ENCODE measurements at regions not wholly inside any gene's neighbourhood (a gene's known extent, or its start where the extent isn't known, plus 50 kb on each side); places are given as distances from the start of the nearest gene placed in this dataset.

DNA sequence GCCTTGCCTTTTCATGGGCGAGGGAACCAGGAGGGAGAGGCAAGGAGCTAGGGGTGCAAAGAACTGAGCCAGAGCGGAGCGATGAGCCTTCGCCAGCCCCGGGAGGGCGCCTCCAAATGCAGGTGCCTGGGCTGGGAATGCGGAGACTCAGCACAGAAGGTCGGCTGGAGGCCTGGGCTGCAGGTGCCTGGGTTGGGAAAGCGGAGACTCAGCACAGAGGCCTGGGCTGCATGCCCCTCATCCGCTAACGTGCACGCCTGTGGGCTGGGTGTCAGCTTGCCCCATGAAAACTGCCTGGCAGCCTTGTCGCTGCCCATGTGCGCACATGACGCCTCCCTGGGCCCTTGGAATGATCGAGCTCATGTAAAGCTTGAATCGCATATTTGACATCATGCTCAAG is 51.8 kb downstream of the POM121L12 start:
- TF ChIP-seq ESRRA (IDR thresholded peaks at IDR 0.05; ENCODE audit: borderline replicate concordance, low read length) (no peak), CBX2 (IDR thresholded peaks at IDR 0.05; ENCODE audit: borderline replicate concordance, low read depth) (no peak), POLR2AphosphoS2 (conservative IDR thresholded peaks at IDR 0.05; ENCODE audit: low read length) (no peak), CHD2 (IDR thresholded peaks at IDR 0.05; ENCODE audit: low read length, partially characterized antibody) (no peak), HOXB5 (CRISPR knock-in tag; IDR thresholded peaks at IDR 0.05) (no peak), SREBF2 (IDR thresholded peaks at IDR 0.05) (no peak), MYC (IDR thresholded peaks at IDR 0.05; ENCODE audit: borderline replicate concordance, low read length) (no peak), EP300 (IDR thresholded peaks at IDR 0.05) (no peak), GATA3 (IDR thresholded peaks at IDR 0.05; ENCODE audit: borderline replicate concordance) (no peak), EHF (CRISPR knock-in tag; IDR thresholded peaks at IDR 0.05) (no peak), EHMT2 (IDR thresholded peaks at IDR 0.05; ENCODE audit: low read depth) (no peak), NFE2L2 (conservative IDR thresholded peaks at IDR 0.05; ENCODE audit: low read length) (no peak), TP53 (CRISPR knock-in tag; IDR thresholded peaks at IDR 0.05) (no peak)
- TF ChIP-seq, protein P1, sequence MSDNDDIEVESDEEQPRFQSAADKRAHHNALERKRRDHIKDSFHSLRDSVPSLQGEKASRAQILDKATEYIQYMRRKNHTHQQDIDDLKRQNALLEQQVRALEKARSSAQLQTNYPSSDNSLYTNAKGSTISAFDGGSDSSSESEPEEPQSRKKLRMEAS (IDR thresholded peaks at IDR 0.05) = no peak
- TF ChIP-seq, protein P2, sequence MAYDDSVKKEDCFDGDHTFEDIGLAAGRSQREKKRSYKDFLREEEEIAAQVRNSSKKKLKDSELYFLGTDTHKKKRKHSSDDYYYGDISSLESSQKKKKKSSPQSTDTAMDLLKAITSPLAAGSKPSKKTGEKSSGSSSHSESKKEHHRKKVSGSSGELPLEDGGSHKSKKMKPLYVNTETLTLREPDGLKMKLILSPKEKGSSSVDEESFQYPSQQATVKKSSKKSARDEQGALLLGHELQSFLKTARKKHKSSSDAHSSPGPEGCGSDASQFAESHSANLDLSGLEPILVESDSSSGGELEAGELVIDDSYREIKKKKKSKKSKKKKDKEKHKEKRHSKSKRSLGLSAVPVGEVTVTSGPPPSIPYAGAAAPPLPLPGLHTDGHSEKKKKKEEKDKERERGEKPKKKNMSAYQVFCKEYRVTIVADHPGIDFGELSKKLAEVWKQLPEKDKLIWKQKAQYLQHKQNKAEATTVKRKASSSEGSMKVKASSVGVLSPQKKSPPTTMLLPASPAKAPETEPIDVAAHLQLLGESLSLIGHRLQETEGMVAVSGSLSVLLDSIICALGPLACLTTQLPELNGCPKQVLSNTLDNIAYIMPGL (CRISPR knock-in tag; IDR thresholded peaks at IDR 0.05; ENCODE audit: borderline replicate concordance) = no peak
- TF ChIP-seq, protein P3, sequence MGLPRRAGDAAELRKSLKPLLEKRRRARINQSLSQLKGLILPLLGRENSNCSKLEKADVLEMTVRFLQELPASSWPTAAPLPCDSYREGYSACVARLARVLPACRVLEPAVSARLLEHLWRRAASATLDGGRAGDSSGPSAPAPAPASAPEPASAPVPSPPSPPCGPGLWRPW (IDR thresholded peaks at IDR 0.05) = no peak
- TF ChIP-seq, protein P4, sequence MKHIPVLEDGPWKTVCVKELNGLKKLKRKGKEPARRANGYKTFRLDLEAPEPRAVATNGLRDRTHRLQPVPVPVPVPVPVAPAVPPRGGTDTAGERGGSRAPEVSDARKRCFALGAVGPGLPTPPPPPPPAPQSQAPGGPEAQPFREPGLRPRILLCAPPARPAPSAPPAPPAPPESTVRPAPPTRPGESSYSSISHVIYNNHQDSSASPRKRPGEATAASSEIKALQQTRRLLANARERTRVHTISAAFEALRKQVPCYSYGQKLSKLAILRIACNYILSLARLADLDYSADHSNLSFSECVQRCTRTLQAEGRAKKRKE (CRISPR knock-in tag; IDR thresholded peaks at IDR 0.05; ENCODE audit: low read depth) = no peak
- H3K4me1 ChIP-seq = no peaks in the 10 kb centered on the region
- WGBS (ENCODE audit: missing lambda C conversion rate) = 29% methylated on average over 17 of the region's 17 CpGs
- H3K9me3 ChIP-seq = no peaks in the 10 kb centered on the region
- FAIRE-seq (no peak), DNase-seq (ENCODE audit: low read depth in 1 of 2, low spot score in 1 of 2) (no peak), ATAC-seq (no peak)
- H3K4me2 ChIP-seq = no peak overlapping the region
- no peak overlapping the region for H3K27ac ChIP-seq
- H3K4me3 ChIP-seq = no peak overlapping the region
- CTCF ChIA-PET = no interaction called here
- POLR2A ChIA-PET = no interaction called here

DNA sequence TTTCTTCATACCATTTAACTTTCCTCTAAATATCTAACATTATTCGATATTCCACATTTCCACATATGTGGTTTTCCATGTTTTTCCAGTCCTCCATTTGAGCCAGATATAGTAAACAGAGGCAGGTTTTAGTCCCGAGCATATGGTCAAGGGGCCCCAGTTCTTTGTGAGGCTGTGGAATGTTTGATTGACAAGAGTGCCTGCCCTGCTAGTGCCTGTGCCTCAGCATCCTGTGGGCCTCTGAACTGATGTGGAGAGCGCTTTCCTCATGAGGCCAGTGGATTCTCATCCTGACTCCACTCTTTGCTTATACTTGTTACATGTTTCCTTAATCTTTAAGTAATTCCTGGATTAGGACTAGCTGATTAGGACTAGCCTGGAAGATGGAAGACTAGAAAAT is 58.8 kb downstream of the POM121L12 start:
- CTCF ChIA-PET = no interaction called here
- Histone ChIP-seq H3K9me3 (no peaks in the 10 kb centered on the region), H3K4me2 (no peak overlapping the region), H3K27ac (no peak overlapping the region), H3K4me3 (no peak overlapping the region), H3K4me1 (no peaks in the 10 kb centered on the region)
- POLR2A ChIA-PET = no interaction called here
- DNase-seq (ENCODE audit: low read depth in 1 of 2, low spot score in 1 of 2) (no peak), FAIRE-seq (no peak), ATAC-seq (no peak)
- TF ChIP-seq ZSCAN20 (CRISPR knock-in tag; IDR thresholded peaks at IDR 0.05) = no peak
- no peak for TF ChIP-seq RARB (CRISPR knock-in tag; IDR thresholded peaks at IDR 0.05)
- 0% methylated on average over 3 of the region's 3 CpGs for WGBS (ENCODE audit: missing lambda C conversion rate)

DNA sequence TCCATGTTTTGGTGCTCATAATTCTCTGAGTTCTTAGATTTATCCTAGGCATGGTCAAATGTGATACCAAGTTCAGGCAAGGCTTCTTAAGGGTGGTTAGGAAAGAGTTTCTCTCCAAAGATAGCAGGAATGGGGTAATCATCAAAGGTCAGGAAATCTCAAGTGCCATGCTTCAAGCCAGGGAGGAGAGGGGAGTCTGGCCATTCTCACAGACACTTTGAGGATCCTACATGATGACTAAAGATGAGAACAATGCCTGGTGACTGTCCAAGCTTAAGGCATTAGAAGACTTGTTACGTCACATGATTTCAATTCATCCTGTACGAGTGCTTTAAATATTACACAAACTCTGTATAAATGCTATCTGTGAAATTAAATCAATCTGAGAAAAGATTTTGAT is 59.4 kb downstream of the POM121L12 start:
- POLR2A ChIA-PET = no interaction called here
- 5% methylated on average over 2 of the region's 2 CpGs for WGBS (ENCODE audit: missing lambda C conversion rate)
- Histone ChIP-seq H3K4me3 (no peak overlapping the region), H3K4me1 (no peaks in the 10 kb centered on the region), H3K9me3 (no peaks in the 10 kb centered on the region; the same call in 2 of the 3 replicates), H3K27ac (no peak overlapping the region), H3K4me2 (no peak overlapping the region)
- CTCF ChIA-PET = no interaction called here
- TF ChIP-seq FOSL2 (IDR thresholded peaks at IDR 0.05) (no peak), FOSL2 (CRISPR knock-in tag; IDR thresholded peaks at IDR 0.05) (no peak), CHD4 (IDR thresholded peaks at IDR 0.05; ENCODE audit: borderline replicate concordance) (no peak), ESRRA (IDR thresholded peaks at IDR 0.05; ENCODE audit: borderline replicate concordance, low read length) (no peak), RARB (CRISPR knock-in tag; IDR thresholded peaks at IDR 0.05) (no peak), HOXB13 (CRISPR knock-in tag; IDR thresholded peaks at IDR 0.05; ENCODE audit: low read depth) (no peak), TP53 (CRISPR knock-in tag; IDR thresholded peaks at IDR 0.05) (no peak), EHMT2 (IDR thresholded peaks at IDR 0.05; ENCODE audit: low read depth) (no peak), POLR2A (IDR thresholded peaks at IDR 0.05; ENCODE audit: low read length) (no peak)
- TF ChIP-seq, protein P5, sequence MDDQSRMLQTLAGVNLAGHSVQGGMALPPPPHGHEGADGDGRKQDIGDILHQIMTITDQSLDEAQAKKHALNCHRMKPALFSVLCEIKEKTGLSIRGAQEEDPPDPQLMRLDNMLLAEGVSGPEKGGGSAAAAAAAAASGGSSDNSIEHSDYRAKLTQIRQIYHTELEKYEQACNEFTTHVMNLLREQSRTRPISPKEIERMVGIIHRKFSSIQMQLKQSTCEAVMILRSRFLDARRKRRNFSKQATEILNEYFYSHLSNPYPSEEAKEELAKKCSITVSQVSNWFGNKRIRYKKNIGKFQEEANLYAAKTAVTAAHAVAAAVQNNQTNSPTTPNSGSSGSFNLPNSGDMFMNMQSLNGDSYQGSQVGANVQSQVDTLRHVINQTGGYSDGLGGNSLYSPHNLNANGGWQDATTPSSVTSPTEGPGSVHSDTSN (IDR thresholded peaks at IDR 0.05) = no peak
- TF ChIP-seq, protein P4 (CRISPR knock-in tag; IDR thresholded peaks at IDR 0.05; ENCODE audit: low read depth) = no peak
- DNase-seq (ENCODE audit: low read depth in 1 of 2, low spot score in 1 of 2) (no peak), FAIRE-seq (no peak), ATAC-seq (no peak)
